ENCODE measurements at regions not wholly inside any gene's neighbourhood (a gene's known extent, or its start where the extent isn't known, plus 50 kb on each side); places are given as distances from the start of the nearest gene placed in this dataset.

- no peak for DNase-seq
Observed at GRCh38 chr6:166860392-166860791, 96.0 kb downstream of the RNASET2 start.

More at GRCh38 chr6:166860392-166860791, 96.0 kb downstream of the RNASET2 start:
- Histone ChIP-seq H3K9ac (ENCODE audit: extremely low read depth, insufficient read length, low read length) (no peak overlapping the region), H3K27ac (ENCODE audit: insufficient read length, low read depth, low read length) (no peak overlapping the region), H2BK120ac (ENCODE audit: low read depth, low read length, poor library complexity, severe bottlenecking) (no peak overlapping the region), H2AFZ (ENCODE audit: low read length) (no peak overlapping the region), H3K14ac (ENCODE audit: insufficient read depth, low read length) (no peak overlapping the region), H2BK20ac (ENCODE audit: low read depth, low read length, poor library complexity, severe bottlenecking) (no peak overlapping the region), H2AK5ac (ENCODE audit: insufficient read length, low read length) (no peak overlapping the region), H4K5ac (ENCODE audit: insufficient read length, low read depth, low read length) (no peak overlapping the region), H3K4me2 (ENCODE audit: insufficient read depth, insufficient read length, low read length) (no peak overlapping the region), H3K23me2 (ENCODE audit: insufficient read length, low read depth, low read length, poor library complexity, severe bottlenecking) (peaks cover 5% of the 10 kb centered on the region), H3K27me3 (ENCODE audit: insufficient read depth, low read length) (no peaks in the 10 kb centered on the region), H3K79me2 (ENCODE audit: insufficient read depth, low read length) (no peaks in the 10 kb centered on the region), H3K4me1 (ENCODE audit: insufficient read depth, low read length) (no peaks in the 10 kb centered on the region), H3K9me3 (ENCODE audit: control insufficient read depth, low read depth, low read length) (no peaks in the 10 kb centered on the region), H2BK5ac (ENCODE audit: insufficient read length, low read length) (no peak overlapping the region), H4K91ac (ENCODE audit: insufficient read length, low read depth, low read length) (no peak overlapping the region), H3K56ac (ENCODE audit: insufficient read length, low read depth, low read length) (no peak overlapping the region), H3T11ph (ENCODE audit: low read length) (no peak overlapping the region), H2BK12ac (ENCODE audit: insufficient read length, low read depth, low read length) (no peak overlapping the region), H3K79me1 (ENCODE audit: insufficient read depth, low read depth, low read length, poor library complexity, severe bottlenecking) (no peaks in the 10 kb centered on the region), H4K20me1 (ENCODE audit: control insufficient read depth, insufficient read depth, insufficient read length) (no peaks in the 10 kb centered on the region), H2BK15ac (ENCODE audit: low read depth, low read length) (no peak overlapping the region), H3K23ac (ENCODE audit: insufficient read length, low read depth, low read length) (no peak overlapping the region), H3K4ac (ENCODE audit: low read depth, low read length) (no peak overlapping the region), H4K8ac (replicated peaks; ENCODE audit: insufficient read length, low read depth, low read length) (no peak overlapping the region), H3K18ac (ENCODE audit: insufficient read length, low read depth, low read length) (no peak overlapping the region)
- no peak for TF ChIP-seq CTCF (conservative IDR thresholded peaks at IDR 0.05)
- Mint-ChIP-seq H3K27me3 (ENCODE audit: low read depth) (peaks cover 36% of the 10 kb centered on the region), H3K27ac (no peak overlapping the region), H3K4me3 (no peak overlapping the region), H3K4me1 (peaks cover 10 to 13% of the 10 kb centered on the region in 2 experiments; a peak in 3 of 4 replicates), H3K36me3 (ENCODE audit: insufficient read depth in 1 of 3, low read depth in 3 of 3) (peaks cover 0 to 6% (median 0%) of the 10 kb centered on the region in 3 experiments; a peak in 3 of 7 replicates), H3K9me3 (peaks cover 5 to 6% of the 10 kb centered on the region in 2 experiments; a peak in 3 of 5 replicates)
- no CpG with 5 or more reads among the region's 6 CpGs for WGBS (ENCODE audit: extremely low coverage, insufficient read length, low lambda C conversion rate)

Measured in H9 (cell line).